ENCODE measurements at regions not wholly inside any gene's neighbourhood (a gene's known extent, or its start where the extent isn't known, plus 50 kb on each side); places are given as distances from the start of the nearest gene placed in this dataset.

- no peak for DNase-seq (ENCODE audit: extremely low read depth in 1 of 2, low read depth in 1 of 2)
Observed at GRCh38 chr4:33150525-33150910, 2430.3 kb downstream of the PCDH7 start.

GRCh38 chr4:33160126-33160525 lies 2440.0 kb downstream of the PCDH7 start:
- no peak for DNase-seq (ENCODE audit: extremely low read depth in 1 of 2, low read depth in 1 of 2)

GRCh38 chr4:33161202-33161601 lies 2441.0 kb downstream of the PCDH7 start:
- DNase-seq (ENCODE audit: extremely low read depth in 1 of 2, low read depth in 1 of 2) = no peak

- DNase-seq (ENCODE audit: extremely low read depth in 1 of 2, low read depth in 1 of 2) = no peak
Observed at GRCh38 chr4:33162122-33162521, 2442.0 kb downstream of the PCDH7 start.

GRCh38 chr4:33171873-33172525 lies 2451.8 kb downstream of the PCDH7 start:
- no peak for DNase-seq (ENCODE audit: extremely low read depth in 1 of 2, low read depth in 1 of 2)

GRCh38 chr4:33176566-33176965 lies 2456.4 kb downstream of the PCDH7 start:
- no peak for DNase-seq (ENCODE audit: extremely low read depth in 1 of 2, low read depth in 1 of 2)

GRCh38 chr4:33184657-33185290 lies 2464.6 kb downstream of the PCDH7 start:
- no peak for DNase-seq (ENCODE audit: extremely low read depth in 1 of 2, low read depth in 1 of 2)

- no peak for DNase-seq (ENCODE audit: extremely low read depth in 1 of 2, low read depth in 1 of 2)
Observed at GRCh38 chr4:33187035-33187434, 2466.9 kb downstream of the PCDH7 start.

GRCh38 chr4:33188733-33189132 lies 2468.6 kb downstream of the PCDH7 start:
- DNase-seq (ENCODE audit: extremely low read depth in 1 of 2, low read depth in 1 of 2) = no peak

- DNase-seq (ENCODE audit: extremely low read depth in 1 of 2, low read depth in 1 of 2) = no peak
Observed at GRCh38 chr4:33189169-33189568, 2469.0 kb downstream of the PCDH7 start.

- DNase-seq (ENCODE audit: extremely low read depth in 1 of 2, low read depth in 1 of 2) = no peak
Observed at GRCh38 chr4:33193109-33193508, 2472.9 kb downstream of the PCDH7 start.

GRCh38 chr4:33200377-33200776 lies 2480.2 kb downstream of the PCDH7 start:
- DNase-seq (ENCODE audit: extremely low read depth in 1 of 2, low read depth in 1 of 2) = no peak

GRCh38 chr4:33218238-33218637 lies 2498.1 kb downstream of the PCDH7 start:
- DNase-seq (ENCODE audit: extremely low read depth in 1 of 2, low read depth in 1 of 2) = no peak

- DNase-seq (ENCODE audit: extremely low read depth in 1 of 2, low read depth in 1 of 2) = no peak
Observed at GRCh38 chr4:33226133-33226532, 2506.0 kb downstream of the PCDH7 start.

GRCh38 chr4:33226783-33227182 lies 2506.6 kb downstream of the PCDH7 start:
- no peak for DNase-seq (ENCODE audit: extremely low read depth in 1 of 2, low read depth in 1 of 2)

- DNase-seq (ENCODE audit: extremely low read depth in 1 of 2, low read depth in 1 of 2) = no peak
Observed at GRCh38 chr4:33255094-33255493, 2534.9 kb downstream of the PCDH7 start.

- no peak for DNase-seq (ENCODE audit: extremely low read depth in 1 of 2, low read depth in 1 of 2)
Observed at GRCh38 chr4:33255507-33255906, 2535.3 kb downstream of the PCDH7 start.

- no peak for DNase-seq (ENCODE audit: extremely low read depth in 1 of 2, low read depth in 1 of 2)
Observed at GRCh38 chr4:33262824-33263223, 2542.7 kb downstream of the PCDH7 start.

GRCh38 chr4:33268776-33269175 lies 2548.6 kb downstream of the PCDH7 start:
- DNase-seq (ENCODE audit: extremely low read depth in 1 of 2, low read depth in 1 of 2) = no peak

- DNase-seq (ENCODE audit: extremely low read depth in 1 of 2, low read depth in 1 of 2) = no peak
Observed at GRCh38 chr4:33270403-33270802, 2550.2 kb downstream of the PCDH7 start.

GRCh38 chr4:33272722-33273121 lies 2552.6 kb downstream of the PCDH7 start:
- DNase-seq (ENCODE audit: extremely low read depth in 1 of 2, low read depth in 1 of 2) = no peak

- no peak for DNase-seq (ENCODE audit: extremely low read depth in 1 of 2, low read depth in 1 of 2)
Observed at GRCh38 chr4:33283818-33284217, 2563.6 kb downstream of the PCDH7 start.

Measured in stimulated activated CD8-positive, alpha-beta memory T cell treated with anti-CD3 and anti-CD28 coated beads, Interleukin-7, amount 100 ng/mL, for 48 hours (primary cell).